A549 (cell line): ENCODE measurements at regions not wholly inside any gene's neighbourhood (a gene's known extent, or its start where the extent isn't known, plus 50 kb on each side); places are given as distances from the start of the nearest gene placed in this dataset.

Source experiments
- ATAC-seq, 2 experiments: fragments of 200-7000 bp in 1 of 2; fragments of >200 bp in 1 of 2; cut with Nextera tagmentation in 1 of 2; cut with Tn5 transposase in 1 of 2; 3 replicates each; pipeline versions ENCODE4 v1.8.0 to v1.9.1; 2018 to 2020; ENCODE audit warnings: mild to moderate bottlenecking in 1 of 2, moderate library complexity in 1 of 2
- CTCF ChIA-PET: fragments of 300-600 bp; sonication (Branson Sonifier 250); formaldehyde crosslinking; extraction: SDS; loops from one replicate; lab custom pipeline; 2021; ENCODE audit warnings: antibody characterized with exemption, inconsistent platforms; lab: Yijun Ruan, JAX
- POLR2A ChIA-PET: fragments of 350-600 bp; formaldehyde crosslinking; extraction: SDS; loops from one replicate; lab custom pipeline; 2021; ENCODE audit warnings: antibody characterized with exemption, inconsistent platforms; lab: Yijun Ruan, JAX
- DNase-seq, 2 experiments: peaks; one replicate each; pipeline versions ENCODE4 v3.0.0 to v3.0.0-alpha.2; 2011 to 2016; ENCODE audit warnings: low read depth in 1 of 2, low spot score in 1 of 2
- FAIRE-seq: peaks from 2 replicates; lab custom pipeline; 2011; peaks lifted over from hg19 to GRCh38; lab: Jason Lieb, UNC
- H3K27ac ChIP-seq, 2 experiments: fragments of >200 bp; sonication (Bioruptor Twin); formaldehyde crosslinking; 3 replicates each; pipeline ENCODE4 v1.5.1; 2016 to 2017
- H3K4me1 ChIP-seq: fragments of >200 bp; sonication (Bioruptor Twin); formaldehyde crosslinking; 3 replicates; pipeline ENCODE4 v1.6.1; 2016
- H3K4me2 ChIP-seq: fragments of >200 bp; sonication (Bioruptor Twin); formaldehyde crosslinking; 3 replicates; pipeline ENCODE4 v1.6.1; 2016
- H3K4me3 ChIP-seq: fragments of >200 bp; sonication (Bioruptor Twin); formaldehyde crosslinking; 3 replicates; pipeline ENCODE4 v1.5.1; 2016
- H3K9me3 ChIP-seq: fragments of >200 bp; sonication (Bioruptor Twin); formaldehyde crosslinking; 3 replicates; pipeline ENCODE4 v1.6.1; 2016
- CBX2 ChIP-seq: fragments of 200-600 bp; sonication (generic); IDR thresholded peaks from 2 replicates; pipeline ENCODE4 v1.6.1; 2016; ENCODE audit warnings: low read depth, mild to moderate bottlenecking, borderline replicate concordance
- CEBPB ChIP-seq, 2 experiments: fragments of >200 bp in 1 of 2; sonication (Bioruptor Twin) in 1 of 2; formaldehyde crosslinking in 1 of 2; IDR thresholded peaks; 2 replicates each; pipeline ENCODE4 v1.6.1; 2012 to 2016
- EHF ChIP-seq: fragments of 250-450 bp; sonication (Bioruptor Pico); IDR thresholded peaks from 2 replicates; pipeline ENCODE4 v1.5.0; 2020; ENCODE audit warnings: mild to moderate bottlenecking
- FOSL2 ChIP-seq, 2 experiments: fragments of 450-650 bp in 1 of 2; fragments of >200 bp in 1 of 2; sonication (Bioruptor Twin) in 1 of 2; formaldehyde crosslinking; IDR thresholded peaks; 2 replicates each; pipeline versions ENCODE4 v1.5.0 to v1.6.1; 2016 to 2020; ENCODE audit warnings: mild to moderate bottlenecking in 1 of 2, moderate library complexity in 1 of 2
- GATA3 ChIP-seq: IDR thresholded peaks from 2 replicates; pipeline ENCODE4 v1.6.1; 2012; ENCODE audit warnings: borderline replicate concordance
- KDM1A ChIP-seq: fragments of 200-600 bp; sonication (generic); IDR thresholded peaks from 2 replicates; pipeline ENCODE4 v1.6.1; 2016; ENCODE audit warnings: low read depth, mild to moderate bottlenecking
- MAZ ChIP-seq: fragments of 150-350 bp; IDR thresholded peaks from 2 replicates; pipeline ENCODE4 v1.6.1; 2014; ENCODE audit warnings: antibody characterized with exemption, low read depth, low read length, borderline replicate concordance
- NFE2L2 ChIP-seq: fragments of 150-350 bp; conservative IDR thresholded peaks from 2 replicates; pipeline ENCODE4 v1.6.1; 2014; ENCODE audit warnings: low read length
- POLR2A ChIP-seq: IDR thresholded peaks from 2 replicates; pipeline ENCODE4 v1.6.1; 2012; ENCODE audit warnings: mild to moderate bottlenecking, low read length
- RARB ChIP-seq: fragments of 250-450 bp; sonication (Bioruptor Pico); IDR thresholded peaks from 2 replicates; pipeline ENCODE4 v1.8.0; 2021; ENCODE audit warnings: mild to moderate bottlenecking, moderate library complexity
- RFX5 ChIP-seq: fragments of 450-650 bp; IDR thresholded peaks from 2 replicates; pipeline ENCODE4 v1.7.1; 2014; ENCODE audit warnings: antibody characterized with exemption, mild to moderate bottlenecking, moderate library complexity
- RNF2 ChIP-seq: fragments of 200-600 bp; sonication (generic); IDR thresholded peaks from 2 replicates; pipeline ENCODE4 v1.6.1; 2016; ENCODE audit warnings: low read depth, mild to moderate bottlenecking, antibody characterized with exemption, moderate library complexity, borderline replicate concordance
- SREBF2 ChIP-seq: fragments of 450-650 bp; IDR thresholded peaks from 2 replicates; pipeline ENCODE4 v1.6.1; 2014; ENCODE audit warnings: mild to moderate bottlenecking, moderate library complexity
- ZC3H11A ChIP-seq: fragments of 450-650 bp; IDR thresholded peaks from 2 replicates; pipeline ENCODE4 v1.6.1; 2014; ENCODE audit warnings: antibody characterized with exemption, mild to moderate bottlenecking
- WGBS: methylation state at CpG from one replicate; pipeline ENCODE4 v1.1.6; 2017; ENCODE audit errors: missing lambda C conversion rate; 5-methylcytosine and 5-hydroxymethylcytosine counted together
- TF ChIP-seq, protein P1 (sequence below): fragments of >200 bp; sonication (Bioruptor Twin); formaldehyde crosslinking; IDR thresholded peaks from 2 replicates; pipeline ENCODE4 v1.6.1; 2016
- TF ChIP-seq, protein P2 (sequence below): IDR thresholded peaks from 2 replicates; pipeline ENCODE4 v1.6.1; 2012
- TF ChIP-seq, protein P3 (sequence below): fragments of 200-600 bp; sonication (generic); IDR thresholded peaks from 2 replicates; pipeline ENCODE4 v1.6.1; 2016; ENCODE audit warnings: antibody characterized with exemption, mild to moderate bottlenecking, moderate library complexity
- TF ChIP-seq, protein P4 (sequence below): fragments of 150-350 bp; IDR thresholded peaks from 2 replicates; pipeline ENCODE4 v1.6.1; 2014; ENCODE audit warnings: low read depth, mild to moderate bottlenecking, low read length
- TF ChIP-seq, protein P5 (sequence below): fragments of >200 bp; sonication (Bioruptor Twin); formaldehyde crosslinking; IDR thresholded peaks from 3 replicates; pipeline ENCODE4 v1.5.1; 2016
- TF ChIP-seq, protein P6 (sequence below): fragments of 250-450 bp; sonication (Bioruptor Pico); IDR thresholded peaks from 2 replicates; pipeline ENCODE4 v1.5.0; 2020; ENCODE audit warnings: low read depth, mild to moderate bottlenecking, moderate library complexity

DNA sequence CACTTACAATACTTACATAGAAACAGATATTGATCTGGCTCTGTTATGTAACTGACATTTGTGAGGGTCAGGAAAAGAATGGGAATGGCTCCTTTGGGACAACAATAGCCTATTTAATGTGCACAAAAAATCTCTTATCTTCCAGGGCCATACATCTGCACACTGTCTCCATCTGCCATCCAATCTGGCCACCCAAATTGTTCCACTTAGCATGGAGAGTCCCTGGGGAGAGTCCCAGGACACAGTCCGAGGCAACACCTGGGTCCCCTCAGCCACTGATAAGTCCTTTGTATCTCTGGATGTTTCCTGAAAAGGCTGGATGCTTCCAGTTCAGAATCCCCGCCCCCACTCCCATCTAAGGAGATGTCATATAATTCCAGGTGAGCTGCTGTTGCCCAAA lies 274.2 kb upstream of the NCKAP5 start:
- POLR2A ChIA-PET = no interaction called here
- TF ChIP-seq, protein P1, sequence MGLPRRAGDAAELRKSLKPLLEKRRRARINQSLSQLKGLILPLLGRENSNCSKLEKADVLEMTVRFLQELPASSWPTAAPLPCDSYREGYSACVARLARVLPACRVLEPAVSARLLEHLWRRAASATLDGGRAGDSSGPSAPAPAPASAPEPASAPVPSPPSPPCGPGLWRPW = no peak
- no peak for TF ChIP-seq FOSL2 (IDR thresholded peaks at IDR 0.05)
- TF ChIP-seq FOSL2 (CRISPR knock-in tag; IDR thresholded peaks at IDR 0.05) = no peak
- no peak for TF ChIP-seq SREBF2
- TF ChIP-seq, protein P2, sequence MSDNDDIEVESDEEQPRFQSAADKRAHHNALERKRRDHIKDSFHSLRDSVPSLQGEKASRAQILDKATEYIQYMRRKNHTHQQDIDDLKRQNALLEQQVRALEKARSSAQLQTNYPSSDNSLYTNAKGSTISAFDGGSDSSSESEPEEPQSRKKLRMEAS = no peak
- no peak for TF ChIP-seq POLR2A
- no peak for TF ChIP-seq RARB
- TF ChIP-seq, protein P3, sequence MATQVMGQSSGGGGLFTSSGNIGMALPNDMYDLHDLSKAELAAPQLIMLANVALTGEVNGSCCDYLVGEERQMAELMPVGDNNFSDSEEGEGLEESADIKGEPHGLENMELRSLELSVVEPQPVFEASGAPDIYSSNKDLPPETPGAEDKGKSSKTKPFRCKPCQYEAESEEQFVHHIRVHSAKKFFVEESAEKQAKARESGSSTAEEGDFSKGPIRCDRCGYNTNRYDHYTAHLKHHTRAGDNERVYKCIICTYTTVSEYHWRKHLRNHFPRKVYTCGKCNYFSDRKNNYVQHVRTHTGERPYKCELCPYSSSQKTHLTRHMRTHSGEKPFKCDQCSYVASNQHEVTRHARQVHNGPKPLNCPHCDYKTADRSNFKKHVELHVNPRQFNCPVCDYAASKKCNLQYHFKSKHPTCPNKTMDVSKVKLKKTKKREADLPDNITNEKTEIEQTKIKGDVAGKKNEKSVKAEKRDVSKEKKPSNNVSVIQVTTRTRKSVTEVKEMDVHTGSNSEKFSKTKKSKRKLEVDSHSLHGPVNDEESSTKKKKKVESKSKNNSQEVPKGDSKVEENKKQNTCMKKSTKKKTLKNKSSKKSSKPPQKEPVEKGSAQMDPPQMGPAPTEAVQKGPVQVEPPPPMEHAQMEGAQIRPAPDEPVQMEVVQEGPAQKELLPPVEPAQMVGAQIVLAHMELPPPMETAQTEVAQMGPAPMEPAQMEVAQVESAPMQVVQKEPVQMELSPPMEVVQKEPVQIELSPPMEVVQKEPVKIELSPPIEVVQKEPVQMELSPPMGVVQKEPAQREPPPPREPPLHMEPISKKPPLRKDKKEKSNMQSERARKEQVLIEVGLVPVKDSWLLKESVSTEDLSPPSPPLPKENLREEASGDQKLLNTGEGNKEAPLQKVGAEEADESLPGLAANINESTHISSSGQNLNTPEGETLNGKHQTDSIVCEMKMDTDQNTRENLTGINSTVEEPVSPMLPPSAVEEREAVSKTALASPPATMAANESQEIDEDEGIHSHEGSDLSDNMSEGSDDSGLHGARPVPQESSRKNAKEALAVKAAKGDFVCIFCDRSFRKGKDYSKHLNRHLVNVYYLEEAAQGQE = no peak
- H3K4me2 ChIP-seq = no peak overlapping the region

DNA sequence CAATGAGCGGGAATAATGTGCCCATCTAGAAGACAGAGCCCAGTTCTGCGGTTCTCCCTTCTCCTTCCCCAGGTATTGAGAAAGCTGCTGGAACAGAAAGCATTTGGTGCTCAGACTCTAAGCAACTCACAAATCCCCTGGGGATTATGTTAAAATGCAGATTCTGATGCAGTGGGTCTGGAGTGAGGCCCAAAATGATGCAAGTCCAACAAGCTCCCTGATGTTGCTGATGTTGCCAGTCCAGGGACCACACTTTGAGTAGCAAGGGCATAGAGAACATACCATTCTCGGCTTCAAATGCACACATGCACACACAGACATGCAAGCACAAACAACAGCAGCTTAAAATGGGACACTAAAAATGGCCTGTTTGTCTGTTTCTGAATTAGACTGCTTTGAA lies 274.8 kb upstream of the NCKAP5 start:
- no peak for FAIRE-seq

More for the DNA sequence above, 274.2 kb upstream of the NCKAP5 start:
- WGBS = 68% methylated on average over 2 of the region's 2 CpGs
- H3K4me1 ChIP-seq = peaks cover 22% of the 10 kb centered on the region
- H3K9me3 ChIP-seq = no peaks in the 10 kb centered on the region
- no peak for ATAC-seq
- H3K4me3 ChIP-seq = no peak overlapping the region
- peak overlapping the region; percentile 68 to 78 for H3K27ac ChIP-seq
- FAIRE-seq = no peak
- CTCF ChIA-PET = interaction anchor here (2.7 to 4.7 kb wide), 2 partner anchors 20 to 580 kb away, joined by 13 to 48 read pairs; no protein-coding TSS in a partner anchor
- DNase-seq = no peak

DNA sequence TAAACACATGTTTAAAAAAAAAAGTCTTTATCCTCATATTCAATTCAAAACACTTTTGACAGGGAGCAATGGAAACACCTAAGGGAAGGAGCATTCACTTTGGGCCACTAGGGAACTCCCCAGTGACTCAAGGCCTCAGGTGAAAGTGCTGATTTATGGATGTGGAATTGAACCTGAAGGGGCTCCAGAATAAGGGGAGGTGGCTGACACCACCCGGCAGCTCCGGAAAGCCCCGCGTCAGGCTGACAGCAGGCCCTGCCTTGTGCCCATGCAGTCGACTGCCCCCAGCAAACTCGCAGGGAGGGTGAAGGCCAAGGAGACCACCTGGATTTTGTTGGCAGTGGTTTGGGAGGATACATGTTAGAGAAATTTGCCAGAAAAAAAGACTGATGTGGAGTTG lies 275.3 kb upstream of the NCKAP5 start:
- 84% methylated on average over 6 of the region's 6 CpGs for WGBS
- no peak for DNase-seq
- Histone ChIP-seq H3K9me3 (no peaks in the 10 kb centered on the region), H3K27ac (peak overlapping the region; percentile 36 to 78; a peak in 5 of 6 replicates), H3K4me3 (no peak overlapping the region), H3K4me2 (no peak overlapping the region), H3K4me1 (peaks cover 18% of the 10 kb centered on the region; the same call in 1 of the 3 replicates)
- peak; percentile 8 to 25; a peak in 2 of 6 replicates for ATAC-seq
- no peak for FAIRE-seq
- POLR2A ChIA-PET = interaction anchor here (1.2 kb wide), 1 partner anchor 1174 kb away, joined by 3 read pairs; no protein-coding TSS in a partner anchor
- CTCF ChIA-PET = interaction anchor here (0.7 to 4.7 kb wide), 41 partner anchors 10 to 1495 kb away, joined by 3 to 48 read pairs (median 5); partner anchors contain the start of gene NCKAP5
- TF ChIP-seq EHF (no peak), CEBPB (IDR thresholded peaks at IDR 0.05) (no peak), MAZ (no peak)
- TF ChIP-seq, protein P4, sequence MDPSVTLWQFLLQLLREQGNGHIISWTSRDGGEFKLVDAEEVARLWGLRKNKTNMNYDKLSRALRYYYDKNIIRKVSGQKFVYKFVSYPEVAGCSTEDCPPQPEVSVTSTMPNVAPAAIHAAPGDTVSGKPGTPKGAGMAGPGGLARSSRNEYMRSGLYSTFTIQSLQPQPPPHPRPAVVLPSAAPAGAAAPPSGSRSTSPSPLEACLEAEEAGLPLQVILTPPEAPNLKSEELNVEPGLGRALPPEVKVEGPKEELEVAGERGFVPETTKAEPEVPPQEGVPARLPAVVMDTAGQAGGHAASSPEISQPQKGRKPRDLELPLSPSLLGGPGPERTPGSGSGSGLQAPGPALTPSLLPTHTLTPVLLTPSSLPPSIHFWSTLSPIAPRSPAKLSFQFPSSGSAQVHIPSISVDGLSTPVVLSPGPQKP = no peak
- TF ChIP-seq, protein P3 = no peak
- TF ChIP-seq, protein P5, sequence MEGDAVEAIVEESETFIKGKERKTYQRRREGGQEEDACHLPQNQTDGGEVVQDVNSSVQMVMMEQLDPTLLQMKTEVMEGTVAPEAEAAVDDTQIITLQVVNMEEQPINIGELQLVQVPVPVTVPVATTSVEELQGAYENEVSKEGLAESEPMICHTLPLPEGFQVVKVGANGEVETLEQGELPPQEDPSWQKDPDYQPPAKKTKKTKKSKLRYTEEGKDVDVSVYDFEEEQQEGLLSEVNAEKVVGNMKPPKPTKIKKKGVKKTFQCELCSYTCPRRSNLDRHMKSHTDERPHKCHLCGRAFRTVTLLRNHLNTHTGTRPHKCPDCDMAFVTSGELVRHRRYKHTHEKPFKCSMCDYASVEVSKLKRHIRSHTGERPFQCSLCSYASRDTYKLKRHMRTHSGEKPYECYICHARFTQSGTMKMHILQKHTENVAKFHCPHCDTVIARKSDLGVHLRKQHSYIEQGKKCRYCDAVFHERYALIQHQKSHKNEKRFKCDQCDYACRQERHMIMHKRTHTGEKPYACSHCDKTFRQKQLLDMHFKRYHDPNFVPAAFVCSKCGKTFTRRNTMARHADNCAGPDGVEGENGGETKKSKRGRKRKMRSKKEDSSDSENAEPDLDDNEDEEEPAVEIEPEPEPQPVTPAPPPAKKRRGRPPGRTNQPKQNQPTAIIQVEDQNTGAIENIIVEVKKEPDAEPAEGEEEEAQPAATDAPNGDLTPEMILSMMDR = no peak
- TF ChIP-seq, protein P6, sequence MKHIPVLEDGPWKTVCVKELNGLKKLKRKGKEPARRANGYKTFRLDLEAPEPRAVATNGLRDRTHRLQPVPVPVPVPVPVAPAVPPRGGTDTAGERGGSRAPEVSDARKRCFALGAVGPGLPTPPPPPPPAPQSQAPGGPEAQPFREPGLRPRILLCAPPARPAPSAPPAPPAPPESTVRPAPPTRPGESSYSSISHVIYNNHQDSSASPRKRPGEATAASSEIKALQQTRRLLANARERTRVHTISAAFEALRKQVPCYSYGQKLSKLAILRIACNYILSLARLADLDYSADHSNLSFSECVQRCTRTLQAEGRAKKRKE = no peak

More for the DNA sequence above, 274.8 kb upstream of the NCKAP5 start:
- ChIA-PET CTCF (interaction anchor here (1.0 to 4.7 kb wide), 16 partner anchors 18 to 1193 kb away, joined by 3 to 48 read pairs (median 8); partner anchors contain the start of gene NCKAP5), POLR2A (no interaction called here)
- no peaks in the 10 kb centered on the region for H3K9me3 ChIP-seq
- no peak overlapping the region for H3K4me3 ChIP-seq
- WGBS = 68% methylated on average over 3 of the region's 3 CpGs
- no peak for ATAC-seq
- peaks cover 18% of the 10 kb centered on the region; the same call in 1 of the 3 replicates for H3K4me1 ChIP-seq
- TF ChIP-seq, protein P6 = no peak
- TF ChIP-seq EHF (no peak), FOSL2 (IDR thresholded peaks at IDR 0.05) (no peak), FOSL2 (CRISPR knock-in tag; IDR thresholded peaks at IDR 0.05) (no peak), NFE2L2 (no peak), ZC3H11A (no peak), CBX2 (no peak), RNF2 (no peak), RFX5 (no peak), KDM1A (no peak), GATA3 (no peak)
- TF ChIP-seq, protein P2 = no peak
- TF ChIP-seq, all 56 proteins: peak for 0
- no peak for DNase-seq
- peak overlapping the region; percentile 68 to 78 for H3K27ac ChIP-seq
- H3K4me2 ChIP-seq = no peak overlapping the region
